Liver (tissue), 8 donors: ENCODE measurements at regions not wholly inside any gene's neighbourhood (a gene's known extent, or its start where the extent isn't known, plus 50 kb on each side); places are given as distances from the start of the nearest gene placed in this dataset.

Experiments
- DNase-seq: peaks from one replicate; pipeline ENCODE4 v3.0.0-alpha.2; 2017; ENCODE audit warnings: low spot score
- H3K27ac ChIP-seq, 2 donors: one replicate each; pipeline ENCODE4 v1.7.0; 2013; ENCODE audit warnings: inconsistent platforms in 2 of 2, low read length in 2 of 2, control low read depth in 1 of 2, low read depth in 1 of 2, mild to moderate bottlenecking in 1 of 2
- H3K27me3 ChIP-seq, 4 donors: one replicate each; pipeline versions ENCODE4 v1.6.1 to v1.7.0; 2013; ENCODE audit warnings: low read length in 3 of 4, inconsistent platforms in 1 of 4, mild to moderate bottlenecking in 1 of 4, moderate library complexity in 1 of 4; ENCODE audit not compliant: control insufficient read depth in 4 of 4, insufficient read depth in 4 of 4
- H3K36me3 ChIP-seq, 4 donors: one replicate each; pipeline versions ENCODE4 v1.6.1 to v1.7.0; 2013; ENCODE audit warnings: low read length in 3 of 4, mild to moderate bottlenecking in 3 of 4, low read depth in 1 of 4, moderate library complexity in 1 of 4; ENCODE audit not compliant: control insufficient read depth in 4 of 4, insufficient read depth in 3 of 4
- H3K4me1 ChIP-seq, 4 donors: one replicate each; pipeline versions ENCODE4 v1.6.1 to v1.7.0; 2013; ENCODE audit warnings: low read length in 3 of 4, mild to moderate bottlenecking in 3 of 4, moderate library complexity in 1 of 4; ENCODE audit not compliant: control insufficient read depth in 4 of 4, insufficient read depth in 4 of 4
- H3K4me3 ChIP-seq, 3 donors: one replicate each; pipeline versions ENCODE4 v1.6.1 to v1.7.0; 2013; ENCODE audit warnings: low read length in 3 of 3, control low read depth in 1 of 3, low read depth in 1 of 3, mild to moderate bottlenecking in 1 of 3
- H3K9ac ChIP-seq, 2 donors: one replicate each; pipeline ENCODE4 v1.7.0; 2013; ENCODE audit warnings: low read length in 2 of 2, mild to moderate bottlenecking in 2 of 2, moderate library complexity in 2 of 2, control low read depth in 1 of 2, low read depth in 1 of 2
- H3K9me3 ChIP-seq, 4 donors: one replicate each; pipeline versions ENCODE4 v1.6.1 to v1.7.0; 2013; ENCODE audit warnings: low read length in 3 of 4; ENCODE audit not compliant: control insufficient read depth in 4 of 4
- ATF3 ChIP-seq: IDR thresholded peaks from 2 replicates; pipeline ENCODE4 v1.6.1; 2016; ENCODE audit warnings: antibody characterized with exemption
- CTCF ChIP-seq: fragments of 150-350 bp; IDR thresholded peaks from 2 replicates; pipeline ENCODE4 v1.5.1; 2017; ENCODE audit warnings: improper control_type of control experiment, low read depth, low read length; ENCODE audit not compliant: missing input control
- EGR1 ChIP-seq, 2 donors: IDR thresholded peaks; 2 replicates each; pipeline ENCODE4 v1.6.1; 2016 to 2018; ENCODE audit warnings: antibody characterized with exemption in 2 of 2, low read depth in 2 of 2
- FOXA1 ChIP-seq: IDR thresholded peaks from 2 replicates; pipeline ENCODE4 v1.6.1; 2016; ENCODE audit warnings: antibody characterized with exemption
- GABPA ChIP-seq, 2 donors: IDR thresholded peaks in 1 of 2; conservative IDR thresholded peaks in 1 of 2; 2 replicates each; pipeline ENCODE4 v1.6.1; 2016; ENCODE audit warnings: antibody characterized with exemption in 2 of 2, mild to moderate bottlenecking in 1 of 2, moderate library complexity in 1 of 2
- HNF4A ChIP-seq, 2 donors: conservative IDR thresholded peaks; 2 replicates each; pipeline ENCODE4 v1.6.1; 2016; ENCODE audit warnings: antibody characterized with exemption in 2 of 2, mild to moderate bottlenecking in 2 of 2
- HNF4G ChIP-seq: IDR thresholded peaks from 2 replicates; pipeline ENCODE4 v1.6.1; 2016; ENCODE audit warnings: antibody characterized with exemption
- JUND ChIP-seq, 2 donors: IDR thresholded peaks; 2 replicates each; pipeline ENCODE4 v1.6.1; 2016; ENCODE audit warnings: antibody characterized with exemption in 2 of 2
- MAX ChIP-seq: IDR thresholded peaks from 2 replicates; pipeline ENCODE4 v1.6.1; 2016; ENCODE audit warnings: antibody characterized with exemption
- REST ChIP-seq: IDR thresholded peaks from 2 replicates; pipeline ENCODE4 v1.6.1; 2016; ENCODE audit warnings: antibody characterized with exemption, mild to moderate bottlenecking
- RXRA ChIP-seq, 2 donors: IDR thresholded peaks; 2 replicates each; pipeline ENCODE4 v1.6.1; 2017 to 2018; ENCODE audit warnings: antibody characterized with exemption in 2 of 2, mild to moderate bottlenecking in 1 of 2
- SP1 ChIP-seq: IDR thresholded peaks from 2 replicates; pipeline ENCODE4 v1.6.1; 2018; ENCODE audit warnings: antibody characterized with exemption, mild to moderate bottlenecking
- ZBTB33 ChIP-seq: IDR thresholded peaks from 2 replicates; pipeline ENCODE4 v1.6.1; 2016; ENCODE audit warnings: antibody characterized with exemption
- WGBS: extraction: QIAGEN DNeasy Blood & Tissue Kit; methylation state at CpG from one replicate; pipeline ENCODE4 v1.1.7; 2013; 5-methylcytosine and 5-hydroxymethylcytosine counted together
- donor health status: healthy.
- donor health status: healthy.
- donor health status: healthy.
- donor health status: healthy.
- donor health status: healthy.

GRCh38 chr4:28233724-28234123 is 1373.1 kb downstream of the STIM2 start:
- TF ChIP-seq RXRA (IDR thresholded peaks at IDR 0.05) (no peak), ZBTB33 (no peak)
- Histone ChIP-seq H3K36me3 (no peaks in the 10 kb centered on the region), H3K9me3 (no peaks in the 10 kb centered on the region), H3K9ac (no peak overlapping the region), H3K27ac (no peak overlapping the region), H3K4me1 (no peaks in the 10 kb centered on the region), H3K4me3 (no peak overlapping the region), H3K27me3 (no peaks in the 10 kb centered on the region)
- DNase-seq: no peak
- 66% methylated on average over 2 of the region's 2 CpGs for WGBS

GRCh38 chr4:28238876-28239275 is 1378.2 kb downstream of the STIM2 start:
- DNase-seq: no peak
- TF ChIP-seq HNF4A (conservative IDR thresholded peaks at IDR 0.05): no peak
- TF ChIP-seq EGR1 (IDR thresholded peaks at IDR 0.05; ENCODE audit: low read depth in 2 of 2): no peak
- TF ChIP-seq ATF3: no peak
- no peak for TF ChIP-seq MAX
- no peak for TF ChIP-seq HNF4G
- no peak for TF ChIP-seq SP1
- no peak for TF ChIP-seq CTCF
- TF ChIP-seq JUND (IDR thresholded peaks at IDR 0.05): no peak
- no peak for TF ChIP-seq ZBTB33
- no peak for TF ChIP-seq REST
- TF ChIP-seq FOXA1: no peak
- TF ChIP-seq GABPA (IDR thresholded peaks at IDR 0.05 in 1 of 2, conservative IDR thresholded peaks at IDR 0.05 in 1 of 2): no peak

More at GRCh38 chr4:28238876-28239275, 1378.2 kb downstream of the STIM2 start:
- Histone ChIP-seq H3K36me3 (no peaks in the 10 kb centered on the region), H3K4me3 (no peak overlapping the region), H3K4me1 (no peaks in the 10 kb centered on the region), H3K9ac (no peak overlapping the region), H3K27ac (no peak overlapping the region), H3K9me3 (no peaks in the 10 kb centered on the region), H3K27me3 (no peaks in the 10 kb centered on the region)
- 71% methylated on average over 3 of the region's 3 CpGs for WGBS
